PC-3 (cell line): ENCODE measurements at regions not wholly inside any gene's neighbourhood (a gene's known extent, or its start where the extent isn't known, plus 50 kb on each side); places are given as distances from the start of the nearest gene placed in this dataset.

Experiments
- ATAC-seq: fragments of 200-7000 bp; cut with Tn5 transposase; 2 replicates; pipeline ENCODE4 v1.9.1; 2020; ENCODE audit warnings: mild to moderate bottlenecking, moderate library complexity
- BruUV-seq: library from RNA; stranded (reverse); fragments of 400-500 nt; replicated peaks from 2 replicates; lab custom pipeline; 2021; lab: Mats Ljungman, UMichigan
- CTCF ChIA-PET: fragments of 300-600 bp; sonication (Branson Sonifier 250); formaldehyde crosslinking; loops from one replicate; lab custom pipeline; 2022; ENCODE audit warnings: antibody characterized with exemption; lab: Charles Lee
- POLR2A ChIA-PET: fragments of 300-600 bp; sonication (Branson Sonifier 250); formaldehyde crosslinking; loops from one replicate; lab custom pipeline; 2022; ENCODE audit warnings: antibody characterized with exemption; ENCODE audit not compliant: unreplicated experiment; lab: Charles Lee
- DNase-seq: peaks from one replicate; pipeline ENCODE4 v3.0.0-alpha.2; 2015
- H2AFZ ChIP-seq: fragments of 300-600 bp; sonication (generic); 2 replicates; pipeline ENCODE4 v1.6.0; 2016; ENCODE audit warnings: antibody characterized with exemption, low read length
- H3F3A ChIP-seq: fragments of 300-600 bp; sonication (generic); one replicate; pipeline ENCODE4 v1.6.0; 2017; ENCODE audit warnings: antibody characterized with exemption, low read length, control low read depth, mild to moderate bottlenecking; ENCODE audit not compliant: unreplicated experiment
- H3K27ac ChIP-seq: fragments of 300-600 bp; sonication (generic); 2 replicates; pipeline ENCODE4 v1.5.1; 2016; ENCODE audit warnings: mild to moderate bottlenecking, low read length
- H3K27me3 ChIP-seq: fragments of 300-600 bp; sonication (generic); 2 replicates; pipeline ENCODE4 v1.6.1; 2016; ENCODE audit warnings: low read length, mixed read lengths
- H3K36me3 ChIP-seq: fragments of 300-600 bp; sonication (generic); 2 replicates; pipeline ENCODE4 v1.6.1; 2016; ENCODE audit warnings: low read depth, mixed run types, low read length, mixed read lengths
- H3K4me1 ChIP-seq: fragments of 300-600 bp; sonication (generic); 2 replicates; pipeline ENCODE4 v1.5.1; 2016; ENCODE audit warnings: low read length; ENCODE audit not compliant: insufficient read depth
- H3K4me2 ChIP-seq: fragments of 300-600 bp; sonication (generic); 2 replicates; pipeline ENCODE4 v1.6.0; 2016; ENCODE audit warnings: low read length
- H3K4me3 ChIP-seq: fragments of 300-600 bp; sonication (generic); 2 replicates; pipeline ENCODE4 v1.5.1; 2016; ENCODE audit warnings: mild to moderate bottlenecking, low read length, mixed read lengths
- H3K79me2 ChIP-seq: fragments of 300-600 bp; sonication (generic); 2 replicates; pipeline ENCODE4 v1.6.1; 2017; ENCODE audit warnings: low read length, mixed read lengths
- H3K9ac ChIP-seq: fragments of 300-600 bp; sonication (generic); 2 replicates; pipeline ENCODE4 v1.6.0; 2016; ENCODE audit warnings: mild to moderate bottlenecking, low read length
- H3K9me2 ChIP-seq: fragments of 300-600 bp; sonication (generic); replicated peaks from 2 replicates; pipeline ENCODE4 v1.6.1; 2016; ENCODE audit warnings: mixed run types, low read length, mixed read lengths
- H3K9me3 ChIP-seq: fragments of 300-600 bp; sonication (generic); 2 replicates; pipeline ENCODE4 v1.6.1; 2016; ENCODE audit warnings: low read length, mixed read lengths
- H4K20me1 ChIP-seq: fragments of 300-600 bp; sonication (generic); 2 replicates; pipeline ENCODE4 v1.6.1; 2016; ENCODE audit warnings: low read length, mixed read lengths
- EZH2 ChIP-seq: fragments of 300-600 bp; sonication (generic); IDR thresholded peaks from one replicate; pipeline ENCODE4 v1.6.1; 2017; ENCODE audit warnings: antibody characterized with exemption, mild to moderate bottlenecking, low read length; ENCODE audit not compliant: unreplicated experiment
- EZH2phosphoT487 ChIP-seq: fragments of 300-600 bp; sonication (generic); IDR thresholded peaks from 2 replicates; pipeline ENCODE4 v1.6.1; 2018; ENCODE audit warnings: mild to moderate bottlenecking, antibody characterized with exemption, low read length, borderline replicate concordance
- intact Hi-C: fragments of 100-400 bp; cut with micrococcal nuclease; formaldehyde crosslinking; loops from 2 replicates; pipeline ENCODE4 v1.9.0; 2023
- TF ChIP-seq, protein P1 (sequence below): fragments of 300-600 bp; sonication (generic); conservative IDR thresholded peaks from 2 replicates; pipeline ENCODE4 v1.5.1; 2017; ENCODE audit warnings: antibody characterized with exemption, low read depth, mild to moderate bottlenecking, low read length

DNA sequence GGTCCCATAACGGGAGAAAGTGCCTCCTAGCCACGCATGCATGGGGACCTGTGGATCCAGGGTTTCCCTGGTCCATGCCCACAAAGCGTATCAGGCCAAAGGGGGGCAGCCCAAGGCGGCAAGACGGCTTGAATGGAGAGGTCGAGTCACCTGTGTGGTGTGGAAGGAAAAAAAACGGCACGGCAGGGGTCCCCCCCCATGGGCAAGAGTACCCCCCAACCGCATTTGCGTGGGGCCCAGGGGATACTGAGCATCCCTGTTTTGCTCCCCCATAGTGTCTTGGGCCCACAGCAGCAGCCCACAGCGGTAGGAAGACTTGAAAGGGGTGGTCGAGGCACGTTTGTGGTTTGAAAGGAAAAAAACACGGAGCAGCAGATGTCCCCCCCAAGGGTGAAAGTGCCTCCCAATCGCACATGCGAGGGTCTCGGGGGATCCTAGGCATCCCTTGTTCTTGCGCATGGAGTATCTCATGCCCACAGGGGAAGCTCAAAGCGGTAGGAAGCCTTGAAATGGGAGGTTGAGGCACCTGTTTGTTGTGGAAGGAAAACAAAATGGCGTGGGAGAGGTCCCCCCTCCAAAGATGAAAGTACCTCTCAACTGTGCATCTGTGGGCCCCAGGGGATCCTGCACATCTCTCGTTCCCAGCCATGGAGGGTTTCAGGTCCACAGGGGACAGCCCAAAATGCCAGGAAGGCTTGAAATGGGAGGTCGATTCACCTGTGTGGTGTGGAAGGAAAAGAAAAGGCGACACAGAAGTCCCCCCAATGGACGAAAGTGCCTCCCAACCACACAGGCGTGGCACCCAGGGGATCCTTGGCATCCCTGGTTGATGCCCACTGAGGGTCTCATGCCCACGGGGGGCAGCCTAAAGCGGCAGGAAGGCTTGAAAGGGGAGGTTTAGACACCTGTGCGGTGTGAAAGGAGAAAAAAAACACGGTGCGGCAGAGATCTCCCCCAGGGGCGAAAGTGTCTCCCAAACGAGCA, 577.5 kb downstream of the ALG10 start:
- Histone ChIP-seq H3K4me2 (no peak overlapping the region), H3K9me3 (peaks cover 10% of the 10 kb centered on the region), H3K4me1 (no peaks in the 10 kb centered on the region), H3K36me3 (no peaks in the 10 kb centered on the region), H3K27ac (no peak overlapping the region), H3F3A (no peaks in the 10 kb centered on the region), H2AFZ (no peak overlapping the region), H3K27me3 (0 out of 2 replicates have a peak, but pooled peaks cover 11% of the 10 kb centered on the region), H3K9me2 (no peaks in the 10 kb centered on the region), H3K4me3 (no peak overlapping the region), H4K20me1 (no peaks in the 10 kb centered on the region), H3K9ac (no peak overlapping the region), H3K79me2 (no peaks in the 10 kb centered on the region)
- intact Hi-C loops, result no loop called here
- DNase-seq (no peak), ATAC-seq (no peak)
- no TSS peak for BruUV-seq
- ChIA-PET POLR2A (no interaction called here), CTCF (no interaction called here)
- no peak for TF ChIP-seq EZH2
- TF ChIP-seq, protein P1, sequence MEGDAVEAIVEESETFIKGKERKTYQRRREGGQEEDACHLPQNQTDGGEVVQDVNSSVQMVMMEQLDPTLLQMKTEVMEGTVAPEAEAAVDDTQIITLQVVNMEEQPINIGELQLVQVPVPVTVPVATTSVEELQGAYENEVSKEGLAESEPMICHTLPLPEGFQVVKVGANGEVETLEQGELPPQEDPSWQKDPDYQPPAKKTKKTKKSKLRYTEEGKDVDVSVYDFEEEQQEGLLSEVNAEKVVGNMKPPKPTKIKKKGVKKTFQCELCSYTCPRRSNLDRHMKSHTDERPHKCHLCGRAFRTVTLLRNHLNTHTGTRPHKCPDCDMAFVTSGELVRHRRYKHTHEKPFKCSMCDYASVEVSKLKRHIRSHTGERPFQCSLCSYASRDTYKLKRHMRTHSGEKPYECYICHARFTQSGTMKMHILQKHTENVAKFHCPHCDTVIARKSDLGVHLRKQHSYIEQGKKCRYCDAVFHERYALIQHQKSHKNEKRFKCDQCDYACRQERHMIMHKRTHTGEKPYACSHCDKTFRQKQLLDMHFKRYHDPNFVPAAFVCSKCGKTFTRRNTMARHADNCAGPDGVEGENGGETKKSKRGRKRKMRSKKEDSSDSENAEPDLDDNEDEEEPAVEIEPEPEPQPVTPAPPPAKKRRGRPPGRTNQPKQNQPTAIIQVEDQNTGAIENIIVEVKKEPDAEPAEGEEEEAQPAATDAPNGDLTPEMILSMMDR, result no peak
- TF ChIP-seq EZH2phosphoT487, result no peak

DNA sequence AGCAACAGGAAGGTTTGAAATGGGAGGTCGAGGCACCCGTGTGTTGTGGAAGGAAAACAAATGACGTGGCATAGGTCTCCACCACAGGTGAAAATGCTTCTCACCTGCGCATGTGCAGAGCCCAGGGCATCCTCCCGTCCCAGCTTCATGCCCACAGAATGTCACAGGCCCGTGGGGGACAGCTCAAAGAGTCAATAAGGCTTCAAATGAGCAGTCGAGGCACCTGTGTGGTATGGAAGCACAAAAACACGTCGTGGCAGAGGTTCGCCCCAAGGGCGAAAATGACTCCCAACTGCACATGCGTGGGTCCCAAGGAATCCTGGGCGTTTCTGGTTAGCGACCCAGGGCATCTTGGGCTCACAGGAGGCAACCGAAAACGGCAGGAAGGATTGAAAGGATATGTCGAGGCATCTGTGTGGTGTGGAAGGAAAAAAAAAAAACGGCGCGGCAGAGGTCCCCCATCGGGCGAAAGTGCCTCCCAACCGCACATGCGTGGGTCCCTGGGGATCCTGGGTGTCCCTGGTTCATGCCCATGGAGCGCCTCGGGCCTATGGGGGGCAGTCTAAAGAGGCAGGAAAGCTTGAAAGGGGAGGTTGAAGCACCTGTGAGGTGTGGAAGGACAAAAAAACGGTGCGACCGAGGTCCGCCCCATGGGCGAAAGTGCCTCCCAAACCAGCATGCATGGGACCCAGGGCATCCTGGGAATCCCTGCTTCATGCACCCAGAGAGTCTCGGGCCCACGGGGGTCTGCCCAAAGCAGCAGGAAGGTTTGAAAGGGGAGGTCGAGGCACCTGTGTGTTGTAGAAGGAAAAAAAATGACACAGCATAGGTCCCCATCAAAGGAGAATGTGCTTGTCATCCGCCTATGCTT, 578.5 kb downstream of the ALG10 start:
- Histone ChIP-seq H3F3A (no peaks in the 10 kb centered on the region), H4K20me1 (no peaks in the 10 kb centered on the region), H3K36me3 (no peaks in the 10 kb centered on the region), H3K79me2 (no peaks in the 10 kb centered on the region), H3K27ac (no peak overlapping the region), H2AFZ (no peak overlapping the region), H3K4me1 (no peaks in the 10 kb centered on the region), H3K9me3 (0 out of 2 replicates have a peak, but pooled peaks cover under 1% of the 10 kb centered on the region), H3K27me3 (0 out of 2 replicates have a peak, but pooled peaks cover 11% of the 10 kb centered on the region), H3K4me2 (no peak overlapping the region), H3K9ac (no peak overlapping the region), H3K4me3 (no peak overlapping the region), H3K9me2 (no peaks in the 10 kb centered on the region)
- ChIA-PET POLR2A (no interaction called here), CTCF (no interaction called here)
- intact Hi-C loops, result no loop called here
- DNase-seq (no peak), ATAC-seq (no peak)
- TF ChIP-seq EZH2 (no peak), EZH2phosphoT487 (no peak)
- TF ChIP-seq, protein P1, result no peak
- BruUV-seq, result no TSS peak
